GM06990 (cell line): ENCODE measurements at regions not wholly inside any gene's neighbourhood (a gene's known extent, or its start where the extent isn't known, plus 50 kb on each side); places are given as distances from the start of the nearest gene placed in this dataset.
"Not testable (repeated sequence)": the region's sequence is repeated elsewhere in the genome, so short reads cannot be mapped to it uniquely, and the experiment has no call there.

Experiments
- DNase-seq: peaks from one replicate; pipeline ENCODE4 v3.0.0-alpha.2; 2011; ENCODE audit not compliant: insufficient read length; ENCODE audit errors: extremely low read depth
- H3K27me3 ChIP-seq: replicated peaks from 2 replicates; pipeline ENCODE4 v1.6.0; 2011; ENCODE audit warnings: low read length; ENCODE audit not compliant: control insufficient read depth, insufficient read depth
- H3K36me3 ChIP-seq: 2 replicates; pipeline ENCODE4 v1.5.1; 2011; ENCODE audit warnings: low read length; ENCODE audit not compliant: control insufficient read depth, insufficient read depth
- H3K4me3 ChIP-seq: replicated peaks from 2 replicates; pipeline ENCODE4 v1.5.1; 2011; ENCODE audit warnings: low read depth, mild to moderate bottlenecking, control low read depth, low read length
- CTCF ChIP-seq: IDR thresholded peaks from 2 replicates; pipeline ENCODE4 v1.5.1; 2011; ENCODE audit warnings: low read length, control low read depth, mild to moderate bottlenecking, inconsistent platforms; ENCODE audit not compliant: insufficient read depth, poor library complexity, severe bottlenecking

- DNase-seq = no peak
- Histone ChIP-seq H3K27me3 (no peaks in the 10 kb centered on the region), H3K36me3 (no peaks in the 10 kb centered on the region), H3K4me3 (no peak overlapping the region)
- no peak for TF ChIP-seq CTCF
Measured at GRCh38 chr13:89402211-89402610, 1731.0 kb downstream of the SLITRK5 start.

- H3K36me3 ChIP-seq, H3K4me3 ChIP-seq, DNase-seq, H3K27me3 ChIP-seq: not testable (repeated sequence)
Measured at GRCh38 chr13:89406096-89406495, 1734.9 kb downstream of the SLITRK5 start.

GRCh38 chr13:89407357-89407756 lies 1736.2 kb downstream of the SLITRK5 start:
- DNase-seq = no peak
- H3K27me3 ChIP-seq = no peaks in the 10 kb centered on the region
- H3K4me3 ChIP-seq = no peak overlapping the region
- TF ChIP-seq CTCF = no peak
- no peaks in the 10 kb centered on the region for H3K36me3 ChIP-seq

- H3K27me3 ChIP-seq = no peaks in the 10 kb centered on the region
- no peaks in the 10 kb centered on the region for H3K36me3 ChIP-seq
- no peak overlapping the region for H3K4me3 ChIP-seq
- no peak for DNase-seq
- TF ChIP-seq CTCF = no peak
Measured at GRCh38 chr13:89432997-89433396, 1761.8 kb downstream of the SLITRK5 start.

- DNase-seq, H3K36me3 ChIP-seq, H3K4me3 ChIP-seq, H3K27me3 ChIP-seq: not testable (repeated sequence)
Measured at GRCh38 chr13:89434624-89435023, 1763.5 kb downstream of the SLITRK5 start.

GRCh38 chr13:89454681-89455080 lies 1783.5 kb downstream of the SLITRK5 start:
- Histone ChIP-seq H3K4me3 (no peak overlapping the region), H3K27me3 (no peaks in the 10 kb centered on the region), H3K36me3 (no peaks in the 10 kb centered on the region)
- no peak for DNase-seq
- no peak for TF ChIP-seq CTCF

GRCh38 chr13:89455225-89455624 lies 1784.1 kb downstream of the SLITRK5 start:
- no peak for TF ChIP-seq CTCF
- no peaks in the 10 kb centered on the region for H3K27me3 ChIP-seq
- no peaks in the 10 kb centered on the region for H3K36me3 ChIP-seq
- DNase-seq = no peak
- no peak overlapping the region for H3K4me3 ChIP-seq
